ENCODE measurements at regions not wholly inside any gene's neighbourhood (a gene's known extent, or its start where the extent isn't known, plus 50 kb on each side); places are given as distances from the start of the nearest gene placed in this dataset.

DNA sequence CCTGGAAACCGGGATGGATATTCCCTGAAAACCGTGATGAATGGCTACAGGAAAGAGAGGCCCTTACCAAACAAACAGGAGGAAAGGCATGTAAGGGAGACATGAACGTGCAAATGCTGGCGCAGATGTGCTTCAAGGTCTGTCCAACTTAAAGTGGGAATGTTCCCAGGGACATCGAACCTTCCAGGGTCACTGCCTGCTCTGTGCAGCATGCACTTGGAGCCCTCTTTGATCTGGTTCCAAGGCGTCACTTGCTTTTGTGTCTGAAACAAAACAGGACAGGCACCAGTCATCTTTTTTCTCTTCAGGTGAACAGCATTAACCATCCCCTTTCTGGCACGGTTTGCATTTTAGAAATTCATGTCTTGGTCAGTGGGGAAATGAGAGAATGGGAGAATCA, 479.4 kb downstream of the RASEF start:
- no peak for DNase-seq (ENCODE audit: low read depth, low spot score)
- Histone ChIP-seq H3K27me3 (ENCODE audit: insufficient read depth, insufficient read length) (no peaks in the 10 kb centered on the region), H3K36me3 (ENCODE audit: insufficient read depth, insufficient read length, low read length) (no peaks in the 10 kb centered on the region), H3K9me3 (ENCODE audit: insufficient read depth, low read length) (no peaks in the 10 kb centered on the region), H3K4me3 (ENCODE audit: insufficient read length, low read depth) (no peak overlapping the region), H3K9ac (ENCODE audit: insufficient read length, low read depth) (no peak overlapping the region), H3K4me1 (ENCODE audit: insufficient read depth, insufficient read length) (no peaks in the 10 kb centered on the region)
- TF ChIP-seq SUZ12 (IDR thresholded peaks at IDR 0.05; ENCODE audit: extremely low read depth, insufficient read depth, insufficient read length) (no peak), YY1 (IDR thresholded peaks at IDR 0.05; ENCODE audit: insufficient read depth, insufficient read length) (no peak), ZNF274 (IDR thresholded peaks at IDR 0.05; ENCODE audit: low read depth, low read length) (no peak)

DNA sequence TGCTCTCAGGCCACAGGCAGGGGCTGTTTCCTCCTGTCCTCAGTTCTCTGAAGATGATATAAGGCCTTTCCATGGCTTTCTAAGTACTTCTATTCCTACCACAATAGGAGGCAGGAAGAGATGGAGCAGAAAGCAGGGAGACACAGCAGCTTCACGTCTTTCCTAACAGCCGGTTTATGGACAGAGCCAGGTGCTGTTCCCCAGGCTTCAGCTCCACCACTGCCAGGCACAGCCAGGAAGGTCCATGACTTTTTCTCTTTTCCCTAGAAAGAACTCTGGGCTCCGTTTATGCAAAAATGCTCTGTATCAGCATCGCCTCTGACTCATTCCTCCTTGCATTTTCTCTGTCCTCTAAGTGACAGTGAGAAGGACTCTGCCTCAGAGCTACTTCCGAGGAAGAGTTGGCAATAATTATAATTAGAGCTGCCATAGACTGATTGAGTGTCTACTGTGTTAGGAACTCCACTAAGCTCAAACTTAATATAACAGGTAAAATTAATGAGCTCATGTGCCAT, 478.5 kb downstream of the RASEF start:
- peak; percentile 9 for DNase-seq (ENCODE audit: low read depth, low spot score)
- no peaks in the 10 kb centered on the region for H3K4me1 ChIP-seq (ENCODE audit: insufficient read depth, insufficient read length)
- no peak overlapping the region for H3K9ac ChIP-seq (ENCODE audit: insufficient read length, low read depth)
- H3K4me3 ChIP-seq (ENCODE audit: insufficient read length, low read depth), result no peak overlapping the region
- no peaks in the 10 kb centered on the region for H3K36me3 ChIP-seq (ENCODE audit: insufficient read depth, insufficient read length, low read length)
- H3K9me3 ChIP-seq (ENCODE audit: insufficient read depth, low read length), result no peaks in the 10 kb centered on the region
- H3K27me3 ChIP-seq (ENCODE audit: insufficient read depth, insufficient read length), result no peaks in the 10 kb centered on the region
- no peak for TF ChIP-seq SUZ12 (IDR thresholded peaks at IDR 0.05; ENCODE audit: extremely low read depth, insufficient read depth, insufficient read length)
- TF ChIP-seq ZNF274 (IDR thresholded peaks at IDR 0.05; ENCODE audit: low read depth, low read length), result no peak
- TF ChIP-seq YY1 (IDR thresholded peaks at IDR 0.05; ENCODE audit: insufficient read depth, insufficient read length), result no peak

DNA sequence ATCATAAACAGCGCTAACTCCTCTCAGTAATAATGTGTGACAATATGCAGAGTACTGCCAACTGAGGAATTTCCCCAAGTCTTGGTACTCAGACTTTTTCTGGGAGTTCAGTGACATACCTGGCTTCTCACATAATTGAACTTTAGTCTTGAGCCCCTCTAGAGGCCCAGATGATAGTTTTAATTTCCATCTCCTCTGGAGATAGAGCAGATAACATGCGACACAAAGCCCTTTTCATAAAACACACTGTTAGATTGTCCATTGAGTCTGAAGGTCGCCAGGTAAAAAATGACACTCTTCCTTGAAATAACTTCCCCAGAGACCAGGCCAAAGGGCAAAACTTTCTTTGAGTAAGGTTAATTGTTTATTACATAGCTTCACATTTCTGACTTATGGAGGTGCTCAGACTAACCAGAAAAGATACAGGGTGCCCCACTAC, 476.0 kb downstream of the RASEF start:
- H3K4me3 ChIP-seq (ENCODE audit: insufficient read length, low read depth), result no peak overlapping the region
- H3K27me3 ChIP-seq (ENCODE audit: insufficient read depth, insufficient read length), result no peaks in the 10 kb centered on the region
- TF ChIP-seq YY1 (IDR thresholded peaks at IDR 0.05; ENCODE audit: insufficient read depth, insufficient read length), result no peak
- TF ChIP-seq ZNF274 (IDR thresholded peaks at IDR 0.05; ENCODE audit: low read depth, low read length), result no peak
- no peak for TF ChIP-seq SUZ12 (IDR thresholded peaks at IDR 0.05; ENCODE audit: extremely low read depth, insufficient read depth, insufficient read length)
- no peaks in the 10 kb centered on the region for H3K4me1 ChIP-seq (ENCODE audit: insufficient read depth, insufficient read length)
- DNase-seq (ENCODE audit: low read depth, low spot score), result no peak
- H3K9ac ChIP-seq (ENCODE audit: insufficient read length, low read depth), result no peak overlapping the region
- no peaks in the 10 kb centered on the region for H3K36me3 ChIP-seq (ENCODE audit: insufficient read depth, insufficient read length, low read length)
- no peaks in the 10 kb centered on the region for H3K9me3 ChIP-seq (ENCODE audit: insufficient read depth, low read length)

DNA sequence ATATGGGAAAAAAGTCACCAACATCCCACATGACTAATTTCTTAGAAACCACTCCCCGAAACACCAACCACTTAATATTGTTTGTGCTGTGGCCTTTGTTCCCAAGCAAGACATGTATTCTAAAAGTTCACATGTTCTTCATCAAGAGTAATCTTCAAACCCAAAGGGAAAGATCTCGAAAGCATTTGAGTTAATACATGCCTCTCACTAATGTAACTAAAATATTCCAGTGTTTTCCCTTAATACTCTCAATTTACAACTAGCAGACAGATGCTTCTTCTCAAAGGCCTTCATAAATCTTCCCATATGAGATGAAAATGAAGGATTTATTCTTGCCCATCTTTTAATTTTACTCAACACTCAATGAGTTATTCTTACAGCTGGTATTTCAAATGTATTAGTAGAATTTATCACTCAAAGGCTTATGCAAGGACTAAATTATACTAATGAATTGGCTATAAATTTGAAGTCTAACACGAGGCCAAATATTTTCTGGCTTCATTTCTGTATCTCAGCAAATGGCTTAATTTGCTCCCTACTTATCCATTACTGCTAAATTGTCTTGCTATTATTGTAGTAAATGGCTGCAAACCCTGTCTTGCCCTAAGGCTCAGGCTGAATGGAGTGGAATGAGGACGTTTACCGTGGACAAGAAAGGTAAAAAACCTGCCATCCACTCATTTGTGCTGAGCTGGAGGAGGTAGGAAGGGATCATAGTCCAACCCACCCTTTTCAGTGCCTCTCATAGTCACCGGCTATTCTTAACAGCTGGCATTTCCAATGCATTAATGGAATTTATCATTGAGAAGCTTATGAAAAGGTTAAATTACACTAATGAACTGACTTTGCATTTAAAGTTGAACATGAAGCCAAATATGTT, 474.4 kb downstream of the RASEF start:
- Histone ChIP-seq H3K4me1 (ENCODE audit: insufficient read depth, insufficient read length) (no peaks in the 10 kb centered on the region), H3K4me3 (ENCODE audit: insufficient read length, low read depth) (no peak overlapping the region), H3K36me3 (ENCODE audit: insufficient read depth, insufficient read length, low read length) (no peaks in the 10 kb centered on the region), H3K27me3 (ENCODE audit: insufficient read depth, insufficient read length) (no peaks in the 10 kb centered on the region), H3K9ac (ENCODE audit: insufficient read length, low read depth) (no peak overlapping the region), H3K9me3 (ENCODE audit: insufficient read depth, low read length) (no peaks in the 10 kb centered on the region)
- DNase-seq (ENCODE audit: low read depth, low spot score), result no peak
- TF ChIP-seq SUZ12 (IDR thresholded peaks at IDR 0.05; ENCODE audit: extremely low read depth, insufficient read depth, insufficient read length) (no peak), YY1 (IDR thresholded peaks at IDR 0.05; ENCODE audit: insufficient read depth, insufficient read length) (no peak), ZNF274 (IDR thresholded peaks at IDR 0.05; ENCODE audit: low read depth, low read length) (no peak)

DNA sequence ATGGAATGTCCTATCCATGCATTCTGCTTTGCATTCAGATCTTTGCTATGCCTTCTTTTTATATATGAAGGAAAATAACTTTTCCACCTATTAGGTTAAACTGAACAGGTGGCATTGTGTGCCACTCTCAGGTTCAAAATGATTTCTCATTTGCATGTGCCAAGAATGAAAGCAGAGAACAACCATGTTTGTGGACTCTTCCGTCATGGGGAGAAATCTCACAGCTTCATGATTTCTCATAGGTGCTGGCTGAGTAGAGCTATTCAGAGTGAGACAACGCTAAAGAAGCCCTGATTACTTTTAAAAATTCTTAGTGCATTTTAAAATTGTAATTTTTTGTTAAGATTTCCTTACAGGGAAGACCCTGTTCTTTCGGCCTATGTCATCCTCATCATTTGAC, 472.1 kb downstream of the RASEF start:
- TF ChIP-seq YY1 (IDR thresholded peaks at IDR 0.05; ENCODE audit: insufficient read depth, insufficient read length) (no peak), ZNF274 (IDR thresholded peaks at IDR 0.05; ENCODE audit: low read depth, low read length) (no peak), SUZ12 (IDR thresholded peaks at IDR 0.05; ENCODE audit: extremely low read depth, insufficient read depth, insufficient read length) (no peak)
- H3K9me3 ChIP-seq (ENCODE audit: insufficient read depth, low read length), result no peaks in the 10 kb centered on the region
- no peaks in the 10 kb centered on the region for H3K27me3 ChIP-seq (ENCODE audit: insufficient read depth, insufficient read length)
- no peak overlapping the region for H3K9ac ChIP-seq (ENCODE audit: insufficient read length, low read depth)
- no peaks in the 10 kb centered on the region for H3K36me3 ChIP-seq (ENCODE audit: insufficient read depth, insufficient read length, low read length)
- H3K4me3 ChIP-seq (ENCODE audit: insufficient read length, low read depth), result no peak overlapping the region
- no peak for DNase-seq (ENCODE audit: low read depth, low spot score)
- H3K4me1 ChIP-seq (ENCODE audit: insufficient read depth, insufficient read length), result no peaks in the 10 kb centered on the region

DNA sequence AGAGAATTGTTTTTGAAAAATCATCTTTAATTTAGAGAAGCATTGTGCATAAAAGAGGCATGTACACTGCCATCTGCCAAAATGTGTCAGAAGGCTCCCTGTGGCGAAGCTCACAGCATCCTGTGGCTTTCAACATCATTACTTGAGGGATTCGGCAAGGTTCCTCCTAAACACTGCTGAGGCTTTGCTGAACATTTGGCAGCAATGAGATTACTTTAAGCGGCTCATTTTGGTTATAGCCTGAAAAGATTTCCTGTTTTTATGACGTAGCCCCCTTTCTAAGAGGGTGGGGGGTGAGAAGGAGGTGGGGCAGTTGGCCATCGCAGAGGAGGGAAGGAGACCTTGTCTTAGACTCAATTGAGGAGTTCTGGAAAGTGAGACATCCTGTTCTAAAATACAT, 469.4 kb downstream of the RASEF start:
- no peak for DNase-seq (ENCODE audit: low read depth, low spot score)
- Histone ChIP-seq H3K9me3 (ENCODE audit: insufficient read depth, low read length) (no peaks in the 10 kb centered on the region), H3K9ac (ENCODE audit: insufficient read length, low read depth) (no peak overlapping the region), H3K36me3 (ENCODE audit: insufficient read depth, insufficient read length, low read length) (no peaks in the 10 kb centered on the region), H3K4me3 (ENCODE audit: insufficient read length, low read depth) (no peak overlapping the region), H3K4me1 (ENCODE audit: insufficient read depth, insufficient read length) (no peaks in the 10 kb centered on the region), H3K27me3 (ENCODE audit: insufficient read depth, insufficient read length) (no peaks in the 10 kb centered on the region)
- TF ChIP-seq SUZ12 (IDR thresholded peaks at IDR 0.05; ENCODE audit: extremely low read depth, insufficient read depth, insufficient read length) (no peak), YY1 (IDR thresholded peaks at IDR 0.05; ENCODE audit: insufficient read depth, insufficient read length) (no peak), ZNF274 (IDR thresholded peaks at IDR 0.05; ENCODE audit: low read depth, low read length) (no peak)
